Natural killer cell (primary cell): ENCODE measurements at regions not wholly inside any gene's neighbourhood (a gene's known extent, or its start where the extent isn't known, plus 50 kb on each side); places are given as distances from the start of the nearest gene placed in this dataset.
"Not testable (repeated sequence)": the region's sequence is repeated elsewhere in the genome, so short reads cannot be mapped to it uniquely, and the experiment has no call there.

ENCODE experiments used
- ATAC-seq, 3 donors: fragments of 150-1000 bp in 2 of 3; fragments of 200-7000 bp in 1 of 3; cut with Tn5 transposase; 1 replicate in 1 of 3; 2 replicates in 2 of 3; pipeline ENCODE4 v1.10.0; 2021; ENCODE audit warnings: mild to moderate bottlenecking in 2 of 3, moderate library complexity in 2 of 3
- DNase-seq, 2 donors: peaks; one replicate each; pipeline versions ENCODE4 v3.0.0 to v3.0.0-alpha.2; 2013 to 2021; ENCODE audit warnings: mixed read lengths in 1 of 2
- H3K27ac ChIP-seq: one replicate; pipeline ENCODE4 v1.5.1; 2013; ENCODE audit warnings: mild to moderate bottlenecking, low read length
- H3K27me3 ChIP-seq: one replicate; pipeline ENCODE4 v1.6.1; 2013; ENCODE audit warnings: low read length; ENCODE audit not compliant: control insufficient read depth, insufficient read depth
- H3K36me3 ChIP-seq: one replicate; pipeline ENCODE4 v1.6.1; 2013; ENCODE audit warnings: low read length; ENCODE audit not compliant: control insufficient read depth, insufficient read depth
- H3K4me1 ChIP-seq: one replicate; pipeline ENCODE4 v1.6.1; 2013; ENCODE audit warnings: low read length; ENCODE audit not compliant: control insufficient read depth, insufficient read depth
- H3K4me3 ChIP-seq: one replicate; pipeline ENCODE4 v1.5.1; 2013; ENCODE audit warnings: low read length
- H3K9me3 ChIP-seq: one replicate; pipeline ENCODE4 v1.6.1; 2013; ENCODE audit warnings: low read length; ENCODE audit not compliant: control insufficient read depth, insufficient read depth
- H3K27ac Mint-ChIP-seq, 2 donors: one replicate each; pipeline ENCODE4 v1.8.0; 2022; ENCODE audit warnings: mild to moderate bottlenecking in 2 of 2, mixed read lengths in 2 of 2, moderate library complexity in 1 of 2
- H3K27me3 Mint-ChIP-seq, 2 donors: one replicate each; pipeline ENCODE4 v1.8.0; 2022; ENCODE audit warnings: low read depth in 2 of 2, mixed read lengths in 2 of 2
- H3K36me3 Mint-ChIP-seq: one replicate; pipeline ENCODE4 v1.8.0; 2022; ENCODE audit warnings: mixed read lengths
- H3K4me1 Mint-ChIP-seq, 2 donors: one replicate each; pipeline ENCODE4 v1.8.0; 2022; ENCODE audit warnings: mixed read lengths in 2 of 2
- H3K4me3 Mint-ChIP-seq: one replicate; pipeline ENCODE4 v1.8.0; 2022; ENCODE audit warnings: mild to moderate bottlenecking, moderate library complexity, mixed read lengths
- H3K9me3 Mint-ChIP-seq, 2 donors: one replicate each; pipeline ENCODE4 v1.8.0; 2022; ENCODE audit warnings: mixed read lengths in 2 of 2
- WGBS: methylation state at CpG from one replicate; pipeline ENCODE4 v1.1.7; 2013; ENCODE audit warnings: missing lambda C conversion rate; ENCODE audit not compliant: insufficient coverage; 5-methylcytosine and 5-hydroxymethylcytosine counted together
- intact Hi-C: fragments of 100-400 bp; cut with micrococcal nuclease; formaldehyde crosslinking; loops from one replicate; pipeline ENCODE4 v1.14.2; 2022
- TF ChIP-seq, protein P1 (sequence below): fragments of 200-600 bp; IDR thresholded peaks from one replicate; pipeline ENCODE4 v1.8.0; 2022; ENCODE audit warnings: antibody characterized with exemption

DNA sequence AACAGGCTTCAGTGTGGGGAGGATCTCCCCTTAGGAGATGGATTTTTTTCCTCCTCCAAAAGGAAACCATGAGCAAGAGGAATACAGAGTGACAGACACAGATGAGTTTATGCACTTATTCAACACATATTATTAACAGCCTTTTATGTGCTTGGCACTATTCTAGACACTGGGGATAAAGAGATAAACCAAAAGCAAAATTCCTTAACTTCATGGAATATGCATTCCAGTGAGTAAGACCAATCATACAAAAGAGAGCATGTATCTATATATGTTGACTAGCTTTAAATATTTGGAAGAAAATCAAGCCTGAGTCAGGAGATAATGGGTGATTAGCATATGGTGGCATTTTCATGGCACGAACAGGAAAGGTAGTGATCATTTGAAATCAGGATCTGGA, 284.4 kb upstream of the RASGRP1 start:
- H3K27me3 Mint-ChIP-seq: peaks cover 9 to 16% of the 10 kb centered on the region in 2 donors
- DNase-seq: no peak
- ATAC-seq: no peak
- TF ChIP-seq, protein P1, sequence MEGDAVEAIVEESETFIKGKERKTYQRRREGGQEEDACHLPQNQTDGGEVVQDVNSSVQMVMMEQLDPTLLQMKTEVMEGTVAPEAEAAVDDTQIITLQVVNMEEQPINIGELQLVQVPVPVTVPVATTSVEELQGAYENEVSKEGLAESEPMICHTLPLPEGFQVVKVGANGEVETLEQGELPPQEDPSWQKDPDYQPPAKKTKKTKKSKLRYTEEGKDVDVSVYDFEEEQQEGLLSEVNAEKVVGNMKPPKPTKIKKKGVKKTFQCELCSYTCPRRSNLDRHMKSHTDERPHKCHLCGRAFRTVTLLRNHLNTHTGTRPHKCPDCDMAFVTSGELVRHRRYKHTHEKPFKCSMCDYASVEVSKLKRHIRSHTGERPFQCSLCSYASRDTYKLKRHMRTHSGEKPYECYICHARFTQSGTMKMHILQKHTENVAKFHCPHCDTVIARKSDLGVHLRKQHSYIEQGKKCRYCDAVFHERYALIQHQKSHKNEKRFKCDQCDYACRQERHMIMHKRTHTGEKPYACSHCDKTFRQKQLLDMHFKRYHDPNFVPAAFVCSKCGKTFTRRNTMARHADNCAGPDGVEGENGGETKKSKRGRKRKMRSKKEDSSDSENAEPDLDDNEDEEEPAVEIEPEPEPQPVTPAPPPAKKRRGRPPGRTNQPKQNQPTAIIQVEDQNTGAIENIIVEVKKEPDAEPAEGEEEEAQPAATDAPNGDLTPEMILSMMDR: no peak
- Histone ChIP-seq H3K9me3 (no peaks in the 10 kb centered on the region), H3K4me1 (no peaks in the 10 kb centered on the region), H3K4me3 (no peak overlapping the region), H3K27me3 (no peaks in the 10 kb centered on the region), H3K36me3 (no peaks in the 10 kb centered on the region), H3K27ac (no peak overlapping the region)
- WGBS: 47% methylated on average over 1 of the region's 1 CpG
- no peaks in the 10 kb centered on the region for H3K9me3 Mint-ChIP-seq
- H3K4me3 Mint-ChIP-seq: no peak overlapping the region
- H3K27ac Mint-ChIP-seq: no peak overlapping the region
- intact Hi-C loops: no loop called here
- H3K36me3 Mint-ChIP-seq: no peaks in the 10 kb centered on the region
- no peaks in the 10 kb centered on the region for H3K4me1 Mint-ChIP-seq

DNA sequence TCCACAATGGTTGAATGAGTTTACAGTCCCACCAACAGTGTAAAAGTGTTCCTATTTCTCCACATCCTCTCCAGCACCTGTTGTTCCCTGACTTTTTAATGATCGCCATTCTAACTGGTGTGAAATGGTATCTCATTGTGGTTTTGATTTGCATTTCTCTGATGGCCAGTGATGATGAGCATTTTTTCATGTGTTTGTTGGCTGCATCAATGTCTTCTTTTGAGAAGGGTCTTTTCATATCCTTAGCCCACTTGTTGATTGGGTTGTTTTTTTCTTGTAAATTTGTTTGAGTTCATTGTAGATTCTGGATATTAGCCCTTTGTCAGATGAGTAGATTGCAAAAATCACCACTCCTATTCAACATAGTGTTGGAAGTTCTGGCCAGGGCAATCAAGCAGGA, 287.6 kb upstream of the RASGRP1 start:
- DNase-seq, H3K27me3 ChIP-seq, H3K27ac ChIP-seq, H3K4me3 Mint-ChIP-seq, intact Hi-C loops, H3K4me3 ChIP-seq, H3K9me3 Mint-ChIP-seq, H3K4me1 Mint-ChIP-seq, H3K36me3 ChIP-seq, H3K4me1 ChIP-seq, H3K27ac Mint-ChIP-seq, ATAC-seq, H3K36me3 Mint-ChIP-seq, H3K9me3 ChIP-seq: not testable (repeated sequence)
- no CpG with 5 or more reads among the region's 1 CpG for WGBS
- peaks cover 22 to 44% of the 10 kb centered on the region in 2 donors for H3K27me3 Mint-ChIP-seq

DNA sequence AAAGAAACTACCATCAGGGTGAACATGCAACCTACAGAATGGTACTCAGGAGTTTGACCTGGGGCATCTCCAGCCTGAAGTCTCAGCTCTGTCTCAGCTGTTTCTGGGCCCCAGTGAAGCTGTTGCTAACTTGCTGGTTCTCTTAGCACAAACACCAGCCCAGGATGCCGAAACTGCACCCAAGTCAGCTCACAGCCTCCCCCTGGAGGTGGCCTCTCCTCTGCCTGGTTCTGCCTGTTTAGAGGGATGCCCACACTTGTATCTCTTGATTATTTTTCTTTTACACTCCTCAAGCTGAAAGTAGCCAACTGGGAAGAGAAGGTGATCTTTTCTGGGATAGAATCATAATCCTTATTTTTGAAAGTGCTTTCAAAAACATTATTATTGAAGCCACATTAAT, 289.0 kb upstream of the RASGRP1 start:
- peak in 1 of 2 donors; percentile 49 for DNase-seq
- H3K27me3 Mint-ChIP-seq: peaks cover 26 to 57% of the 10 kb centered on the region in 2 donors
- no peaks in the 10 kb centered on the region for H3K27me3 ChIP-seq
- no peak overlapping the region for H3K4me3 ChIP-seq
- H3K4me3 Mint-ChIP-seq: no peak overlapping the region
- no peaks in the 10 kb centered on the region for H3K4me1 Mint-ChIP-seq
- H3K36me3 ChIP-seq: no peaks in the 10 kb centered on the region
- TF ChIP-seq, protein P1: no peak
- H3K36me3 Mint-ChIP-seq: no peaks in the 10 kb centered on the region
- H3K27ac ChIP-seq: no peak overlapping the region
- 86% methylated on average over 1 of the region's 1 CpG for WGBS
- H3K9me3 ChIP-seq: no peaks in the 10 kb centered on the region
- intact Hi-C loops: no loop called here
- H3K4me1 ChIP-seq: no peaks in the 10 kb centered on the region
- no peak overlapping the region for H3K27ac Mint-ChIP-seq
- ATAC-seq: no peak
- H3K9me3 Mint-ChIP-seq: no peaks in the 10 kb centered on the region

DNA sequence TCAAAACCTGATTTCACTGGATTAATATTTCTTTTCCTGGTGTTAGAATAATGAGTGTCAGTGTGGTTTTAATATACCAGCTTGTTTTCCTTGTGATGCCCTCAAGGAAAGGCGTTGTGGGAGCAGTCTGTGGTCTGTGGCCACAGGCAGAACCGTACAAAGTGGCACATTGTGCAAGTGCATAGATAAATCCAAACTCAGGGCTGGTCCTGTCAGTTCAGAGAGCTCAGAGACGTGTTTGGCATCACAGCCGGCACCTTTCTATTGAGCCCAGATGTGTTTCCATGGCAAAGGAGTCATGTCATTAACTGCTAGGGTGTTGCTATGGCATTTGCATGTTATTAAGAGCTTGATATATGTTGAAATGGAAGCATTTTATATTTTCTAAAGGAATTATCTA, 289.9 kb upstream of the RASGRP1 start:
- Mint-ChIP-seq H3K9me3 (no peaks in the 10 kb centered on the region), H3K4me1 (no peaks in the 10 kb centered on the region), H3K27me3 (peaks cover 20 to 57% of the 10 kb centered on the region in 2 donors), H3K4me3 (no peak overlapping the region), H3K36me3 (no peaks in the 10 kb centered on the region), H3K27ac (no peak overlapping the region)
- Histone ChIP-seq H3K9me3 (no peaks in the 10 kb centered on the region), H3K4me1 (no peaks in the 10 kb centered on the region), H3K4me3 (no peak overlapping the region), H3K27ac (no peak overlapping the region), H3K36me3 (no peaks in the 10 kb centered on the region), H3K27me3 (no peaks in the 10 kb centered on the region)
- TF ChIP-seq, protein P1: no peak
- no peak for DNase-seq
- intact Hi-C loops: no loop called here
- ATAC-seq: no peak
- 3% methylated on average over 4 of the region's 4 CpGs for WGBS
